ENCODE measurements at regions not wholly inside any gene's neighbourhood (a gene's known extent, or its start where the extent isn't known, plus 50 kb on each side); places are given as distances from the start of the nearest gene placed in this dataset.

- Histone ChIP-seq H4K20me1 (ENCODE audit: control insufficient read depth, insufficient read depth, low read length, poor library complexity, severe bottlenecking) (no peaks in the 10 kb centered on the region), H3K4me2 (replicated peaks; ENCODE audit: low read depth, low read length, poor library complexity, severe bottlenecking) (no peak overlapping the region), H3K9ac (ENCODE audit: low read length) (no peak overlapping the region), H3K4me3 (ENCODE audit: control extremely low read depth in 1 of 5, extremely low read depth in 1 of 5, insufficient read depth in 1 of 5, low read depth in 2 of 5, low read length in 4 of 5) (no peak overlapping the region), H3K4me1 (ENCODE audit: control insufficient read depth in 2 of 2, insufficient read depth in 2 of 2, low read length in 2 of 2) (no peaks in the 10 kb centered on the region), H3K36me3 (replicated peaks in 1 of 2; ENCODE audit: control extremely low read depth in 1 of 2, control insufficient read depth in 1 of 2, extremely low read depth in 1 of 2, insufficient read depth in 2 of 2, low read length in 1 of 2) (no peaks in the 10 kb centered on the region), H3K79me2 (ENCODE audit: control insufficient read depth, insufficient read depth, low read length) (no peaks in the 10 kb centered on the region), H3K27me3 (replicated peaks in 1 of 4; ENCODE audit: control extremely low read depth in 1 of 4, control insufficient read depth in 3 of 4, insufficient read depth in 4 of 4, low read length in 3 of 4) (peaks cover 0 to 9% (median 0%) of the 10 kb centered on the region in 4 experiments), H2AFZ (ENCODE audit: insufficient read depth, low read depth, low read length, poor library complexity, severe bottlenecking) (no peak overlapping the region), H3K9me3 (ENCODE audit: control extremely low read depth in 1 of 3, control insufficient read depth in 2 of 3, insufficient read depth in 1 of 3, low read length in 2 of 3) (peaks cover 0 to 6% (median 4%) of the 10 kb centered on the region in 3 donors), H3K27ac (ENCODE audit: low read length in 2 of 2) (no peak overlapping the region)
- DNase-seq (no peak), ATAC-seq (ENCODE audit: low read depth) (no peak)
- CTCF ChIA-PET = no interaction called here
- Mint-ChIP-seq H3K27ac (no peak overlapping the region), H3K4me3 (no peak overlapping the region), H3K4me1 (no peaks in the 10 kb centered on the region), H3K9me3 (ENCODE audit: insufficient read depth) (peaks cover 3% of the 10 kb centered on the region), H3K27me3 (peaks cover 29% of the 10 kb centered on the region)
- WGBS (ENCODE audit: insufficient coverage) = no CpG with 5 or more reads among the region's 2 CpGs
- POLR2A ChIA-PET = no interaction called here
- intact Hi-C loops (cut with micrococcal nuclease) = no loop called here
- no peak for TF ChIP-seq EZH2 (IDR thresholded peaks at IDR 0.05; ENCODE audit: borderline replicate concordance, insufficient read depth, low read depth, low read length, poor library complexity, severe bottlenecking)
Observed at GRCh38 chr4:153850533-153851280, 61.8 kb upstream of the SFRP2 start.

- Mint-ChIP-seq H3K27ac (no peak overlapping the region), H3K27me3 (peaks cover 17% of the 10 kb centered on the region), H3K4me1 (no peaks in the 10 kb centered on the region), H3K4me3 (no peak overlapping the region), H3K9me3 (ENCODE audit: insufficient read depth) (no peaks in the 10 kb centered on the region)
- no peak for ATAC-seq (ENCODE audit: low read depth)
- Histone ChIP-seq H4K20me1 (ENCODE audit: control insufficient read depth, insufficient read depth, low read length, poor library complexity, severe bottlenecking) (no peaks in the 10 kb centered on the region), H3K79me2 (ENCODE audit: control insufficient read depth, insufficient read depth, low read length) (no peaks in the 10 kb centered on the region), H3K4me2 (replicated peaks; ENCODE audit: low read depth, low read length, poor library complexity, severe bottlenecking) (no peak overlapping the region), H3K9me3 (ENCODE audit: control extremely low read depth in 1 of 3, control insufficient read depth in 2 of 3, insufficient read depth in 1 of 3, low read length in 2 of 3) (peaks cover 0 to 6% (median 0%) of the 10 kb centered on the region in 3 donors), H3K27me3 (replicated peaks in 1 of 4; ENCODE audit: control extremely low read depth in 1 of 4, control insufficient read depth in 3 of 4, insufficient read depth in 4 of 4, low read length in 3 of 4) (peaks cover 0 to 9% (median 0%) of the 10 kb centered on the region in 4 experiments), H3K27ac (ENCODE audit: low read length in 2 of 2) (no peak overlapping the region), H3K36me3 (replicated peaks in 1 of 2; ENCODE audit: control extremely low read depth in 1 of 2, control insufficient read depth in 1 of 2, extremely low read depth in 1 of 2, insufficient read depth in 2 of 2, low read length in 1 of 2) (no peaks in the 10 kb centered on the region), H3K4me3 (ENCODE audit: control extremely low read depth in 1 of 5, extremely low read depth in 1 of 5, insufficient read depth in 1 of 5, low read depth in 2 of 5, low read length in 4 of 5) (no peak overlapping the region), H3K4me1 (ENCODE audit: control insufficient read depth in 2 of 2, insufficient read depth in 2 of 2, low read length in 2 of 2) (no peaks in the 10 kb centered on the region), H2AFZ (ENCODE audit: insufficient read depth, low read depth, low read length, poor library complexity, severe bottlenecking) (no peak overlapping the region), H3K9ac (ENCODE audit: low read length) (no peak overlapping the region)
- WGBS (ENCODE audit: insufficient coverage) = 67% methylated on average over 3 of the region's 3 CpGs
- no peak for TF ChIP-seq EZH2 (IDR thresholded peaks at IDR 0.05; ENCODE audit: borderline replicate concordance, insufficient read depth, low read depth, low read length, poor library complexity, severe bottlenecking)
- no peak for TF ChIP-seq CTCF (IDR thresholded peaks at IDR 0.05)
- POLR2A ChIA-PET = no interaction called here
- no peak for DNase-seq
- intact Hi-C loops (cut with micrococcal nuclease) = no loop called here
- CTCF ChIA-PET = interaction anchor here (1.2 kb wide), 1 partner anchor 11 kb away, joined by 3 read pairs; no protein-coding TSS in a partner anchor
Observed at GRCh38 chr4:153844144-153844543, 55.3 kb upstream of the SFRP2 start.
